CD4-positive, alpha-beta T cell (primary cell): ENCODE measurements at regions not wholly inside any gene's neighbourhood (a gene's known extent, or its start where the extent isn't known, plus 50 kb on each side); places are given as distances from the start of the nearest gene placed in this dataset.
"Not testable (repeated sequence)": the region's sequence is repeated elsewhere in the genome, so short reads cannot be mapped to it uniquely, and the experiment has no call there.

Experiments used
- ATAC-seq: fragments of 200-7000 bp; cut with Tn5 transposase; one replicate; pipeline ENCODE4 v1.10.0; 2022; ENCODE audit warnings: mild to moderate bottlenecking; ENCODE audit not compliant: poor library complexity
- CTCF ChIA-PET: fragments of 350-600 bp; sonication (Branson Sonifier 250); formaldehyde crosslinking; loops from one replicate; lab custom pipeline; 2021; ENCODE audit warnings: antibody characterized with exemption, inconsistent platforms; lab: Charles Lee
- POLR2A ChIA-PET: fragments of 350-600 bp; sonication (Branson Sonifier 250); formaldehyde crosslinking; loops from one replicate; lab custom pipeline; 2021; ENCODE audit warnings: antibody characterized with exemption, inconsistent platforms; lab: Charles Lee
- DNase-seq, 14 experiments: peaks; one replicate each; pipeline ENCODE4 v3.0.0-alpha.2; 2013 to 2020; ENCODE audit warnings: mixed read lengths in 2 of 14
- H3K27ac ChIP-seq, 2 donors: one replicate each; pipeline versions ENCODE4 v1.5.1 to v1.7.0; 2013; ENCODE audit warnings: low read length in 2 of 2, low read depth in 1 of 2, mild to moderate bottlenecking in 1 of 2
- H3K27me3 ChIP-seq, 2 experiments: 1 replicate in 1 of 2; 2 replicates in 1 of 2; pipeline versions ENCODE4 v1.6.1 to v1.7.0; 2013; ENCODE audit warnings: low read length in 2 of 2, control low read depth in 1 of 2, mild to moderate bottlenecking in 1 of 2, moderate library complexity in 1 of 2; ENCODE audit not compliant: insufficient read depth in 2 of 2, control insufficient read depth in 1 of 2
- H3K36me3 ChIP-seq: one replicate; pipeline ENCODE4 v1.6.1; 2013; ENCODE audit warnings: low read length, control low read depth; ENCODE audit not compliant: insufficient read depth
- H3K4me1 ChIP-seq: one replicate; pipeline ENCODE4 v1.6.1; 2013; ENCODE audit warnings: low read length, control low read depth; ENCODE audit not compliant: insufficient read depth
- H3K4me3 ChIP-seq: one replicate; pipeline ENCODE4 v1.5.1; 2013; ENCODE audit warnings: mild to moderate bottlenecking, low read length, moderate library complexity
- H3K9me3 ChIP-seq, 2 experiments: 1 replicate in 1 of 2; 2 replicates in 1 of 2; pipeline versions ENCODE4 v1.6.1 to v1.7.0; 2013; ENCODE audit warnings: low read length in 2 of 2, mild to moderate bottlenecking in 2 of 2, control low read depth in 1 of 2, moderate library complexity in 1 of 2; ENCODE audit not compliant: control insufficient read depth in 1 of 2, insufficient read depth in 1 of 2
- H3K27ac Mint-ChIP-seq: one replicate; pipeline ENCODE4 v1.8.0; 2020; ENCODE audit warnings: mixed read lengths
- H3K27me3 Mint-ChIP-seq: one replicate; pipeline ENCODE4 v1.8.0; 2021; ENCODE audit warnings: mixed read lengths
- H3K36me3 Mint-ChIP-seq: one replicate; pipeline ENCODE4 v1.8.0; 2021; ENCODE audit warnings: low read depth, mixed read lengths
- H3K4me1 Mint-ChIP-seq: one replicate; pipeline ENCODE4 v1.8.0; 2021; ENCODE audit warnings: low read depth, mixed read lengths
- H3K4me3 Mint-ChIP-seq: one replicate; pipeline ENCODE4 v1.8.0; 2020; ENCODE audit warnings: mild to moderate bottlenecking, mixed read lengths
- H3K9me3 Mint-ChIP-seq: one replicate; pipeline ENCODE4 v1.8.0; 2020; ENCODE audit warnings: mixed read lengths
- CTCF ChIP-seq: fragments of 200-600 bp; IDR thresholded peaks from one replicate; pipeline ENCODE4 v1.8.0; 2022; ENCODE audit warnings: antibody characterized with exemption, mild to moderate bottlenecking
- intact Hi-C, 2 experiments: fragments of 100-400 bp; cut with DNase I in 1 of 2; cut with micrococcal nuclease in 1 of 2; formaldehyde crosslinking; loops; one replicate each; pipeline versions ENCODE4 v1.15.1 to v1.9.0; 2023 to 2025; cut with DNase I, micrococcal nuclease

DNA sequence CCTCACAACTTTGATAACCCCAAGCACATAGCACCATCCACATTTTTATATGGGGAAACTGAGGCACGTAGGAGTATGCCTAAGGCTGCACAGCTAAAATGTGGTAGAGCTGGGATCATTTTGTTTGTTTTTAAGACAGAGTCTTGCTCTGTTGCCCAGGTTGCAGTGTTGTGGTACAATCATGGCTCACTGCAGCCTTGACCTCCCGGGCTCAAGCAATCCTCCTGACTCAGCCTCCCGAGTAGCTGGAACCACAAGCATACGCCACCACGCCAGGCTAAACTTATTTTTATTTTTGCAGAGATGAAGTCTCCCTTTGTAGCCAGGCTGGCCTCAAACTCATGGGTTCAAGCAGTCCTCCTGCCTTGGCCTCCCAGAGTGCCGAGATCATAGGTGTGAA lies 81.0 kb upstream of the GSE1 start:
- POLR2A ChIA-PET: no interaction called here

GRCh38 chr16:85533593-85533992 lies 79.5 kb upstream of the GSE1 start:
- CTCF ChIA-PET, H3K9me3 Mint-ChIP-seq, H3K27me3 Mint-ChIP-seq, H3K4me3 Mint-ChIP-seq, H3K27me3 ChIP-seq, intact Hi-C loops, H3K4me1 Mint-ChIP-seq, H3K36me3 ChIP-seq, H3K4me1 ChIP-seq, H3K4me3 ChIP-seq, H3K27ac Mint-ChIP-seq, H3K36me3 Mint-ChIP-seq, DNase-seq, H3K9me3 ChIP-seq, POLR2A ChIA-PET, H3K27ac ChIP-seq, ATAC-seq: not testable (repeated sequence)

More for the DNA sequence above, 81.0 kb upstream of the GSE1 start:
- ATAC-seq: no peak
- Histone ChIP-seq H3K4me1 (peaks cover 8% of the 10 kb centered on the region), H3K27me3 (no peaks in the 10 kb centered on the region), H3K27ac (no peak overlapping the region), H3K36me3 (no peaks in the 10 kb centered on the region), H3K9me3 (no peaks in the 10 kb centered on the region), H3K4me3 (no peak overlapping the region)
- Mint-ChIP-seq H3K36me3 (no peaks in the 10 kb centered on the region), H3K27ac (no peak overlapping the region), H3K9me3 (no peaks in the 10 kb centered on the region), H3K4me1 (no peaks in the 10 kb centered on the region), H3K27me3 (no peaks in the 10 kb centered on the region), H3K4me3 (no peak overlapping the region)
- intact Hi-C loops: no loop called here
- no peak for DNase-seq
- TF ChIP-seq CTCF: no peak
- CTCF ChIA-PET: no interaction called here

GRCh38 chr16:85534536-85535351 lies 78.4 kb upstream of the GSE1 start:
- H3K27ac Mint-ChIP-seq: no peak overlapping the region
- no peaks in the 10 kb centered on the region for H3K36me3 ChIP-seq
- H3K36me3 Mint-ChIP-seq: no peaks in the 10 kb centered on the region
- no peak overlapping the region for H3K4me3 Mint-ChIP-seq
- intact Hi-C loops: no loop called here
- ATAC-seq (no peak), DNase-seq (no peak)
- no peaks in the 10 kb centered on the region for H3K9me3 Mint-ChIP-seq
- H3K4me3 ChIP-seq: no peak overlapping the region
- H3K4me1 Mint-ChIP-seq: no peaks in the 10 kb centered on the region
- H3K27me3 Mint-ChIP-seq: no peaks in the 10 kb centered on the region
- no peak for TF ChIP-seq CTCF
- H3K9me3 ChIP-seq: peaks cover 0 to 9% of the 10 kb centered on the region in 2 experiments
- POLR2A ChIA-PET: interaction anchor here (0.6 kb wide), 1 partner anchor 48 kb away, joined by 4 read pairs; no protein-coding TSS in a partner anchor
- CTCF ChIA-PET: no interaction called here
- no peak overlapping the region for H3K27ac ChIP-seq
- H3K27me3 ChIP-seq: no peaks in the 10 kb centered on the region
- peaks cover 8% of the 10 kb centered on the region for H3K4me1 ChIP-seq
